ENCODE measurements at regions not wholly inside any gene's neighbourhood (a gene's known extent, or its start where the extent isn't known, plus 50 kb on each side); places are given as distances from the start of the nearest gene placed in this dataset.

GRCh38 chr5:51816427-51816826 is 433.2 kb downstream of the ISL1 start:
- TF ChIP-seq CTCF (IDR thresholded peaks at IDR 0.05; ENCODE audit: poor library complexity, severe bottlenecking) (no peak), REST (IDR thresholded peaks at IDR 0.05; ENCODE audit: borderline replicate concordance) (no peak), POLR2AphosphoS5 (IDR thresholded peaks at IDR 0.05) (no peak), SMC3 (conservative IDR thresholded peaks at IDR 0.05; ENCODE audit: poor library complexity) (no peak), TAF1 (IDR thresholded peaks at IDR 0.05; ENCODE audit: low read depth) (no peak), EZH2 (IDR thresholded peaks at IDR 0.05; ENCODE audit: borderline replicate concordance, insufficient read depth, low read length, poor library complexity, severe bottlenecking) (no peak)
